Activated CD4-positive, alpha-beta T cell treated with anti-CD3 and anti-CD28 coated beads, Interleukin-2, amount 50 U/mL, for 24 hours (primary cell): ENCODE measurements at regions not wholly inside any gene's neighbourhood (a gene's known extent, or its start where the extent isn't known, plus 50 kb on each side); places are given as distances from the start of the nearest gene placed in this dataset.
"Not testable (repeated sequence)": the region's sequence is repeated elsewhere in the genome, so short reads cannot be mapped to it uniquely, and the experiment has no call there.

Experiments used
- DNase-seq, 2 donors: peaks; one replicate each; pipeline ENCODE4 v3.0.0-alpha.2; 2020; ENCODE audit warnings: low read depth in 1 of 2, low spot score in 1 of 2

DNA sequence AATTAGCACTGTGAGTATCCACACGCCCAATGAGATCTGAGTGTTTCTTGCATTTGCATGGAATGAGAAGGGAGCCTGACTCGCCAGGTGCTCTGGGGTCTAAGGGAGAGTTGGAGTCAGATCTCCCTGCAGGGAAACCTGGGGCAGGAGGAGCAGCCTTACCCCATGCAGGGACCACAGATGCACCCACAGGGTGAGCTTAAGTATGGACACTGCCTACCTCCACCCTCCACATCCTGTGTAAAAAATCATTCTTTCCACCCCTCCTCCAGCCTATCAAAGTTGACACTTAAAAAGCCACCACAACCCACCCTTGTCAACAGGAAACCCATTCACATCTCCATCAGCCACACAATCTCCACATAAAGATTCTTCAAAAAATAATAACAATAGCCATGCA lies 67.0 kb upstream of the IGLL5 start:
- DNase-seq: no peak

- DNase-seq: no peak
Measured at GRCh38 chr22:22821340-22821739, 66.3 kb upstream of the IGLL5 start.

- DNase-seq: no peak
Measured at GRCh38 chr22:22822106-22822505, 65.5 kb upstream of the IGLL5 start.

GRCh38 chr22:22822553-22822952 lies 65.1 kb upstream of the IGLL5 start:
- DNase-seq: not testable (repeated sequence)

GRCh38 chr22:22823131-22823810 lies 64.3 kb upstream of the IGLL5 start:
- no peak for DNase-seq

DNA sequence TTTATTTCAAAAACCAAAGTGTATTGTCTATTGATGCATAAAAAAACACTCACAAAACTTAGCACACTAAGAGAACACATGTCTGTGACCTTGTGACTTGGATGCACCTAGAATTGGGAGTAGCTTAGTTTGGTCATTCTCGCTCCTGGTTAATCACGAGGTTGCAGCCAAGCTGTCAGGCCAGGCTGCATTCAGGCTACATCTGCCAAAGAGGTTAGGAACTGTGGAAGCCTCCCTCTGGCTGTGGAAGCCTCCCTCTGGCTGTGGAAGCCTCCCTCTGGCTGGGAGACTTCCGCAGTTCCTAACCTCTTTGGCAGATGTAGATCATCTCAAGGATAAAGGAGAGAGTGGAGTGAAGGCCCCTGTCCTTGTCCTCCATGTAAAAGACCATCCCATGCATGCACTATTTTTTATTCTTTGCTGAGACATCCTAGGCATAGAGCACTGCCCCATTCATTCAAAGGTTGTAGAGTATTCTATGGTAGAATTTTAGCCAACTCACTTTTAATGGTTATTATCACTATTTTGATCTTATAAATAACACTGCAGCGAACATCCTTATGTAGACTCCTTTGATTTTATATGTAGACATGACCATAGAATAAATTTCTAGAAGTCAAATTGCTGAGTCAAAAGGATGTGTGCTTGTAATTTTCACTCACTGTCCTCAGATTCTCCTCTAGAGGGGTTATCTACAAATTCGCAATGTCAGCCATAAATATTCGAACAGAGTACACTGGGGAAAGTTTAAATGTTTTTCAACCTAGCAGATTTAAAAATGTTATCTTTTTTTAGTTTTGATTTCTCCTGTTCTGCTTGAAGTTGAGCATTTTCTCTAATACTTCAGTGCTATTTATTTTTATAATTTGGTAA lies 63.0 kb upstream of the IGLL5 start:
- DNase-seq: no peak

DNA sequence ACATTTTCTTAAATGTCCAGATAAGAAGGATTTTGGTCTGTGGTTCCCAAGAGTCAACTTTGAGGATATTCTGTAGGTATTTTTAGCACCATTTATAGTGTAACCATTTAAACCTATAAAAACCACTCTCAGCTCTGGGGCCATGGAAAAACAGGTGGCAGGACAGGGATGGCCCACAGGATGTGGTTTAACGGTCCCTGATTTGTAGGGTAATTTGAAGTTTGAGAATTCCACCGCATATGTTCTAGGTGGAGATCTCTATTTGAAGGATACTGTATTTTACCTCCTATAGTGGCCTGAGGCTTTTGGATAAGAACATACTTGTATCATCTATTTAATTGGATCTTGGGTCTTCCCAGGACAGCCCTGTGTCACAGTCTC lies 62.4 kb upstream of the IGLL5 start:
- DNase-seq: no peak

DNA sequence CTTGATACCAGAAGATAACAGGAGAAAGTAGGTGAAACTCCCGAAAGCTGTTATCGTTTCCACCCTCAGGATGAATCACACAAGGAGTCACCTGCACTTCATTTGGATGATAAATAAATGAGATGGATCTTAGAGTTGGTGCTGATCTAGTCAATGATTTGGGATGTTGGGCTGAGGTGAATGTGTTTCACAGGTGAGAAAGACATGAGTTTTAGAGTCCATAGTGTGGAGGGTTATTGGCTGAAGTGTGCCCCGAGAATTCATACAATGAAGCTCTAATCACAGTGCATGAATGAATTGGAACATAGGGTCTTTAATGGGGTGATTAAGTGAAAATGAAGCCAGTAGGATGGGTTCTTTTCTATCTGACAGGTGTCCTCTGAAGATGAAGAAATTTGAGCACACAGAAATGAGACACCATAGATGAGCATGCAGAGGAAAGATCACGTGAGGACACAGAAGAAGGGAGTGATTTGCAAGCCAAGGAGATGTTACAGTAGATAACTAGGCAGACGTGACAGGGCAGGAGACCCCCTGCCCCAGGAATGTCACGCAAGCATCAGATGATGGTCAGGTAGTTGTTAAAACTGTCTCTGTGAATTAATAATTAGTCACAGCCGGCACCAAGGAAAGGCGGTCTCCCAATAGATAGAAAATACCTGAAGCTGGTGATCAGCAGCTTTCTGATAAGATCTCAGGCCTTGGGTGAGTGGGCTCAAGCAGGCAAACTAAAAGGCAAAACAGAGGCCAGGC lies 60.3 kb upstream of the IGLL5 start:
- DNase-seq: no peak

GRCh38 chr22:22830193-22830592 lies 57.4 kb upstream of the IGLL5 start:
- DNase-seq: no peak

GRCh38 chr22:22830957-22831688 lies 56.5 kb upstream of the IGLL5 start:
- DNase-seq: no peak

DNA sequence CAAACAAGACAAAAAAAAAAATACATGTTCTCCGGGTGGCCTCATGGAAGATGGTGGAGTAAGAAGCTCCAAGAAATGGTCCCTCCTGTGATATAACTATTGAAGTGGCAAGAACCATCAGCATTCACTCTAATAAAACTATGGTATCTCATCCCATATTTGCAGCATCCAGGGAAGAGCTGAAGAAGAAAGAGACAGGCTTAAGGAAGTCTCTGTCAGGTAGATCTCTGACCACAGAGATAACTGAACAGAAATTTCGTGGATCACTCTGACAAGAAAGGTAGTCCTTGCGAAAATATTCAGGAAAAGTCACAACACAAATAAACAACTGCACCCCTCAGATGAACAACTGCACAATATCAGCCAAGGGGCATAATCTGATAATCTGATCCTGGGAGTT lies 54.6 kb upstream of the IGLL5 start:
- DNase-seq: no peak

GRCh38 chr22:22833488-22833887 lies 54.1 kb upstream of the IGLL5 start:
- DNase-seq: no peak

- no peak for DNase-seq
Measured at GRCh38 chr22:22834204-22834603, 53.4 kb upstream of the IGLL5 start.

DNA sequence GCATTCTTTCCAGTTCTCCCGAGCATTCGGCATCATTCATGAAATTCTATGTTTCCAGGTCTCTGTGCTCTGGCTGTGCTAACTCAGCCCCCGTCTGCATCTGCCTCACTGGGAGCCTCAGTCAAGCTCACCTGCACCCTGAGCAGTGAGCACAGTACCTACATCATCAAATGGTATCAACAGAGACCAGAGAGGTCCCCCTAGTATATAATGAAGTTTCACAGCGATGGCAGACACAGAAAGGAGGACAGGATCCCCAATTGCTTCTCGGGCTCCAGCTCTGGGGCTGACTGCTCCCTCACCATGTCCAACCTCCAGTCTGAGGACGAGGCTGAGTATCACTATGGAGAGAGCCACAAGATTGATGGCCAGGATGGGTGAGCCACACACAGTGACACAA lies 52.8 kb upstream of the IGLL5 start:
- DNase-seq: no peak

GRCh38 chr22:22835242-22835641 lies 52.4 kb upstream of the IGLL5 start:
- no peak for DNase-seq

GRCh38 chr22:22835771-22836291 lies 51.8 kb upstream of the IGLL5 start:
- DNase-seq: no peak

- no peak for DNase-seq
Measured at GRCh38 chr22:22836635-22837034, 51.0 kb upstream of the IGLL5 start.
